Type B pancreatic cell (in vitro differentiated cells): ENCODE measurements at regions not wholly inside any gene's neighbourhood (a gene's known extent, or its start where the extent isn't known, plus 50 kb on each side); places are given as distances from the start of the nearest gene placed in this dataset.

Experiments used
- DNase-seq: peaks from one replicate; pipeline ENCODE4 v3.0.0; 2021; ENCODE audit warnings: mixed read lengths; ENCODE audit not compliant: unreplicated experiment; ENCODE audit errors: extremely low spot score
- H3K27ac Mint-ChIP-seq: 2 replicates; pipeline ENCODE4 v1.8.0; 2021; ENCODE audit warnings: mild to moderate bottlenecking, mixed read lengths
- H3K27me3 Mint-ChIP-seq: 2 replicates; pipeline ENCODE4 v1.8.0; 2021; ENCODE audit warnings: mixed read lengths
- H3K36me3 Mint-ChIP-seq: 2 replicates; pipeline ENCODE4 v1.8.0; 2021; ENCODE audit warnings: mixed read lengths
- H3K4me1 Mint-ChIP-seq: one replicate; pipeline ENCODE4 v1.8.0; 2021; ENCODE audit warnings: mixed read lengths; ENCODE audit not compliant: unreplicated experiment
- H3K4me3 Mint-ChIP-seq: 2 replicates; pipeline ENCODE4 v1.8.0; 2021; ENCODE audit warnings: mild to moderate bottlenecking, mixed read lengths
- H3K9me3 Mint-ChIP-seq: 2 replicates; pipeline ENCODE4 v1.8.0; 2021; ENCODE audit warnings: mixed read lengths
- TF ChIP-seq, protein P1 (sequence below): fragments of 200-600 bp; sonication (generic); conservative IDR thresholded peaks from 2 replicates; pipeline ENCODE4 v1.5.0; 2021; ENCODE audit warnings: antibody characterized with exemption, mild to moderate bottlenecking

DNA sequence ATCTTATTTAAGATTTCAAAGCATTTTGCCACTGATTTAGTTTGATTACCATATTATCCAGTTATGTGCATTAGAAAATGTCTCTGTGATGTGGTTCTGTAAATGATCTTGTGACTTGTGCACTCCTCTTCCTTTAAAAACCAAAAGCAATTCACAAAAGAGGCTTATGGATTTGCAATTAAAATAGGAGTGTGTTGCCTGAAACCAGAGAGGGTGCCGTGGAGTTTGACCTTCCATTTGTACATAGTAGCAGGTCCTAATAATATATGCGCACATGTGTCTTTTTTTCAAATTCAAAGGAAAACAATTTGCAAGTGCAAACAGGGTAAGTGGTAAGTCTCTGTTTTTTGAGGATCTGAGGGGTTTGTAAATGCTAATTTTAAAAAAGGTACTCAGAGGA is 470.9 kb downstream of the VRK1 start:
- Mint-ChIP-seq H3K36me3 (no peaks in the 10 kb centered on the region), H3K27ac (no peak overlapping the region), H3K4me1 (peaks cover 5% of the 10 kb centered on the region), H3K27me3 (no peaks in the 10 kb centered on the region), H3K4me3 (no peak overlapping the region), H3K9me3 (peaks cover 4% of the 10 kb centered on the region)
- DNase-seq, result no peak
- TF ChIP-seq, protein P1, sequence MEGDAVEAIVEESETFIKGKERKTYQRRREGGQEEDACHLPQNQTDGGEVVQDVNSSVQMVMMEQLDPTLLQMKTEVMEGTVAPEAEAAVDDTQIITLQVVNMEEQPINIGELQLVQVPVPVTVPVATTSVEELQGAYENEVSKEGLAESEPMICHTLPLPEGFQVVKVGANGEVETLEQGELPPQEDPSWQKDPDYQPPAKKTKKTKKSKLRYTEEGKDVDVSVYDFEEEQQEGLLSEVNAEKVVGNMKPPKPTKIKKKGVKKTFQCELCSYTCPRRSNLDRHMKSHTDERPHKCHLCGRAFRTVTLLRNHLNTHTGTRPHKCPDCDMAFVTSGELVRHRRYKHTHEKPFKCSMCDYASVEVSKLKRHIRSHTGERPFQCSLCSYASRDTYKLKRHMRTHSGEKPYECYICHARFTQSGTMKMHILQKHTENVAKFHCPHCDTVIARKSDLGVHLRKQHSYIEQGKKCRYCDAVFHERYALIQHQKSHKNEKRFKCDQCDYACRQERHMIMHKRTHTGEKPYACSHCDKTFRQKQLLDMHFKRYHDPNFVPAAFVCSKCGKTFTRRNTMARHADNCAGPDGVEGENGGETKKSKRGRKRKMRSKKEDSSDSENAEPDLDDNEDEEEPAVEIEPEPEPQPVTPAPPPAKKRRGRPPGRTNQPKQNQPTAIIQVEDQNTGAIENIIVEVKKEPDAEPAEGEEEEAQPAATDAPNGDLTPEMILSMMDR, result no peak

DNA sequence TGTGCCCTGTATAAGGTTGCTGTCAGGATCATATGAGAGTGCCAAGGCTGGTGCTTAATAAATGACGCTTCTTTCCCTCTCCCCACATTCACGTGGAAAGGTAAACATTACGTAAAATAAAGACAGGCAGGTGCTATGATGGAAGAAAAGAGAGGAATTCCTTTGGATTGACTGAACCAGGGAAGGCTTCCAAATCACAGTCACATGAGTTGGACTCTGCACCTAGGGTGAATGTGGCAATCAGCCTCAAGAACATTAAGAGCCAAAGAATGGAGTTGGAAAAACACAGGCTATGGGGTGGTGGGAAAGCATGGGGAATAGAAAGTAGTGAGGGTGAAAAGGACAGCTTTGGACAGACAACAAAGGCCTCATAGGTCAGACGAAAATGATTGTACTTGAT is 473.1 kb downstream of the VRK1 start:
- DNase-seq, result no peak
- peaks cover 5% of the 10 kb centered on the region for H3K4me1 Mint-ChIP-seq
- TF ChIP-seq, protein P1, result no peak
- no peaks in the 10 kb centered on the region for H3K36me3 Mint-ChIP-seq
- H3K27ac Mint-ChIP-seq, result no peak overlapping the region
- H3K9me3 Mint-ChIP-seq, result peaks cover 4% of the 10 kb centered on the region
- no peak overlapping the region for H3K4me3 Mint-ChIP-seq
- H3K27me3 Mint-ChIP-seq, result no peaks in the 10 kb centered on the region

DNA sequence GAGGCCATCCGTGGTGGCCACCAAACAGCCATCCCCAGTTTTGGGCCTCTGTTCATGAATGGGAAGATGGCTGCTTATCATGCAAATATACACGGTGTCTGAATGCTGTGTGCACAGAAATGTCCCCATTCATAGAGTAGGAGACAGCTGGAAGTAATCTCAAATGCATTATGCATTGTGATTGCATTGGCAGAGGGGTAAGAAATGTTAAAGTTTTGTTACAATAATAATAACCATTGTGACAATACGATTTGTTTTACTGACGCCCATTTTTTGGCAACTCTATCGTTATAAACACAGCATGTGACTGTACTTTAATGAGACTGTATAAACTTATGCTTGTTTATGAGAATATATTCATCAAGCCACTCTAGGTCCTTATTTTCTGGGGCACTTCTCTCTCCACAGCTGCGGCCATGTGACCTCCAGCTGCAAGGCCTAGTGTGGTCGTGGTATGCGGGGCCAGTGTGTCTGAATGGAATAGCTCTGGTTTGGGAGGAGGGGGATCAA is 474.3 kb downstream of the VRK1 start:
- no peak for DNase-seq
- no peaks in the 10 kb centered on the region for H3K36me3 Mint-ChIP-seq
- no peak overlapping the region for H3K27ac Mint-ChIP-seq
- peaks cover 4% of the 10 kb centered on the region for H3K4me1 Mint-ChIP-seq
- TF ChIP-seq, protein P1, result no peak
- H3K9me3 Mint-ChIP-seq, result no peaks in the 10 kb centered on the region
- H3K27me3 Mint-ChIP-seq, result peaks cover 2% of the 10 kb centered on the region
- no peak overlapping the region for H3K4me3 Mint-ChIP-seq

DNA sequence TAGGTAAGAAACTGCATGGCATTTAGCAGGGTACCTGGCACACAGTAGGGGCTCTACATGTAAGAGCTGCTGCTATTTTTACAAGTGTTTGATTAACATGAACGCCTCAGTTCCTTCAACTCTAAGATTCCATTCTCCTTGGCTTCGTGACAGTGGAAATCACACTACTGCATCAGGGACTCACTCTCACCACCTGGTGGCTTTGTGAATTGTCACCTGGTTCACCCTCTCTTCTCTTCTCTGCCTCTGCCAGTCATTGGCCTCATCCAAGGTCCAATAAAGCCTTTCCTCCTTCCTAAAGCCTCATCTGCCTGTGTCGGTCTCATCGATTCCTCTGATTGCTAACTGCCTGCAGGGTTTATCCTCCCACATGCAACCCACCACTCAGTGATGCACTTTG is 476.4 kb downstream of the VRK1 start:
- peaks cover 14% of the 10 kb centered on the region for H3K27me3 Mint-ChIP-seq
- no peaks in the 10 kb centered on the region for H3K9me3 Mint-ChIP-seq
- TF ChIP-seq, protein P1, result no peak
- H3K4me1 Mint-ChIP-seq, result peaks cover 5% of the 10 kb centered on the region
- H3K4me3 Mint-ChIP-seq, result no peak overlapping the region
- no peaks in the 10 kb centered on the region for H3K36me3 Mint-ChIP-seq
- H3K27ac Mint-ChIP-seq, result no peak overlapping the region
- no peak for DNase-seq

DNA sequence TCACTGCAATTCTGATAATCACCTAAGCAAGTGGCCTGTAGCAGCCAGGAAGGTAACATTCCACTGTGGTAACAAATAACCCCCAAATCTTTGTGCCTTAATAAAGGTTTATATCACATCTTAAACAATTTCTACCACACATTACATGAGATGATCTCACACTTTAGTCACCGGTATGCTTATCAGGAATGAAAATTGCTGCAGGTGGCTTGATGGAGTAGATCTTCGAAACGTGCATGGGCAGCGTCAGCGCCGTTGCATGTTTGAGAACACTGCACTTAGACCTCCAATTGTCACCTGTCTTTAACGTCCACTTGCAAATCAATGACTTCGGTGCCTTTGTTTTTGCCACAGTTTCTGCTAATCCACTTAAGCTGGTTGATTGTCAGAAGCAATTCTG is 477.4 kb downstream of the VRK1 start:
- H3K4me1 Mint-ChIP-seq, result peaks cover 5% of the 10 kb centered on the region
- H3K9me3 Mint-ChIP-seq, result no peaks in the 10 kb centered on the region
- H3K4me3 Mint-ChIP-seq, result no peak overlapping the region
- no peaks in the 10 kb centered on the region for H3K36me3 Mint-ChIP-seq
- TF ChIP-seq, protein P1, result no peak
- peaks cover 14% of the 10 kb centered on the region for H3K27me3 Mint-ChIP-seq
- H3K27ac Mint-ChIP-seq, result no peak overlapping the region
- no peak for DNase-seq

DNA sequence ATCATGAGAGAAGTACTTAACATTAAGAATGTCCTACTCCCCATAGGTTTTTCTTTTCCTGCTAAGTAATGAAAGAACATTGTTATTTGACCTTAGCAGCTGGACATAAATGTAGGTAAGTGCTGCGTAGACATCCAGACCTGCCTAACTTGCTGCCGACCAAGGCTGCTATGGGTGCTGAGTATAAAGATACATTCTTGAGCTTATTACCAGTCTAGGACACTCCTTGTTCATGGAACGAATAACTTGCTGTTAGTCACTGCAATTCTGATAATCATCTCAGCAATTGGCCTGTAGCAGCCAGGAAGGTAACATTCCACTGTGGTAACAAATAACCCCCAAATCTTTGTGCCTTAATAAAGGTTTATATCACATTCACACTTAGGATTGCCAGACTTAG is 478.1 kb downstream of the VRK1 start:
- peaks cover 5% of the 10 kb centered on the region for H3K4me1 Mint-ChIP-seq
- no peaks in the 10 kb centered on the region for H3K36me3 Mint-ChIP-seq
- H3K27ac Mint-ChIP-seq, result peak overlapping the region; percentile 53
- H3K4me3 Mint-ChIP-seq, result no peak overlapping the region
- H3K27me3 Mint-ChIP-seq, result peaks cover 14% of the 10 kb centered on the region
- TF ChIP-seq, protein P1, result no peak
- DNase-seq, result no peak
- H3K9me3 Mint-ChIP-seq, result no peaks in the 10 kb centered on the region
